Aorta (tissue), 5 donors: ENCODE measurements at regions not wholly inside any gene's neighbourhood (a gene's known extent, or its start where the extent isn't known, plus 50 kb on each side); places are given as distances from the start of the nearest gene placed in this dataset.

ENCODE experiments used
- ATAC-seq: fragments of 200-7000 bp; cut with Tn5 transposase; one replicate; pipeline ENCODE4 v1.9.1; 2022; ENCODE audit warnings: moderate library complexity; ENCODE audit not compliant: low FRiP score
- DNase-seq, 2 donors: peaks; one replicate each; pipeline ENCODE4 v3.0.0-alpha.2; 2020
- H3K27ac ChIP-seq, 2 donors: one replicate each; pipeline ENCODE4 v1.5.1; 2013; ENCODE audit warnings: low read length in 2 of 2, mild to moderate bottlenecking in 2 of 2, moderate library complexity in 2 of 2, control low read depth in 1 of 2, inconsistent platforms in 1 of 2, low read depth in 1 of 2
- H3K27me3 ChIP-seq, 2 donors: one replicate each; pipeline ENCODE4 v1.6.1; 2013; ENCODE audit warnings: control low read depth in 1 of 2, low read length in 1 of 2, mild to moderate bottlenecking in 1 of 2, moderate library complexity in 1 of 2; ENCODE audit not compliant: insufficient read depth in 2 of 2, control insufficient read depth in 1 of 2
- H3K36me3 ChIP-seq, 2 donors: one replicate each; pipeline ENCODE4 v1.6.1; 2013; ENCODE audit warnings: control low read depth in 1 of 2, low read length in 1 of 2, mild to moderate bottlenecking in 1 of 2; ENCODE audit not compliant: insufficient read depth in 2 of 2, control insufficient read depth in 1 of 2
- H3K4me1 ChIP-seq, 2 donors: one replicate each; pipeline ENCODE4 v1.6.1; 2013; ENCODE audit warnings: low read length in 2 of 2, control low read depth in 1 of 2, mild to moderate bottlenecking in 1 of 2, moderate library complexity in 1 of 2; ENCODE audit not compliant: insufficient read depth in 2 of 2, control insufficient read depth in 1 of 2
- H3K4me3 ChIP-seq, 2 donors: one replicate each; pipeline ENCODE4 v1.5.1; 2013; ENCODE audit warnings: low read length in 2 of 2, control low read depth in 1 of 2, mild to moderate bottlenecking in 1 of 2
- H3K9me3 ChIP-seq: one replicate; pipeline ENCODE4 v1.6.1; 2013; ENCODE audit warnings: mild to moderate bottlenecking, low read length; ENCODE audit not compliant: control insufficient read depth
- WGBS, 2 donors: extraction: QIAGEN DNeasy Blood & Tissue Kit; methylation state at CpG; one replicate each; pipeline ENCODE4 v1.1.7; 2013; 5-methylcytosine and 5-hydroxymethylcytosine counted together
- intact Hi-C, 2 donors: fragments of 100-400 bp; cut with DNase I; formaldehyde crosslinking; loops; one replicate each; pipeline versions ENCODE4 v1.14.2 to v1.15.0; 2022
- donor health status: healthy with polysubstance abuse.
- donor health status: Bipolar disorder and iron deficiency.
- donor health status: DM: no; HTN: no; CAD: no.
- donor health status: DM: no; HTN: no; CAD: no.
- donor health status: DM: yes; HTN: yes; CAD: no.

DNA sequence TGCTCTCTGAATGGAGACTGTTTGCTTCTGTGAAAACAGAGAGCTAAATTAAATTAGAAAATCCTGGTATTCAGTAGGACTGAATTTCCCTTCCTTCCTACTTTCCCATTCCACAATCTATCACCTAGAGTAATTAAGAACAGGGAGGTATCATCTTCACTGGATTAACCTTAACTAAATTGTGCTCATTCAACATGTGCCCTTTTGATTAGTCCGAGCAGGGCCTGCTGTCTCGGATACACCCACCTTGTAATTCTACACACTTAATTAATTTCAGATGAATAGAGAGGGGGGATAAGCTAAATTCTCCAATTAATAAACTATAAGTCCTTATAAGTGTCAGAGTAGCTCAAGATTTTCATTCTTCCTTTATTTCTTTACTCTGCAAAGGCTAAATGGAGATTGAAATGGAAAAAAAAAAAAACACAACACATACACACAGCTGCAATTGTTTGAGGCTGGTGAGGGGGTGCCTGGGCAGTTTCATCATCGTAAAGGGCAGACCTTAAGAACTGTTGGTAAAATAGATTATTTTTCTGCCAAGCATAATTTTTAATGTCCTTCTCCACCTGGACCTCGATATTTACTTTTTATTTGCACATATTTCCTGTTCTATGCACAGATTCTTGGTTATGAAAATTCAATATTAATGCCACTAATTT lies 157.1 kb upstream of the SIX2 start:
- no peak for ATAC-seq
- no peaks in the 10 kb centered on the region for H3K27me3 ChIP-seq

DNA sequence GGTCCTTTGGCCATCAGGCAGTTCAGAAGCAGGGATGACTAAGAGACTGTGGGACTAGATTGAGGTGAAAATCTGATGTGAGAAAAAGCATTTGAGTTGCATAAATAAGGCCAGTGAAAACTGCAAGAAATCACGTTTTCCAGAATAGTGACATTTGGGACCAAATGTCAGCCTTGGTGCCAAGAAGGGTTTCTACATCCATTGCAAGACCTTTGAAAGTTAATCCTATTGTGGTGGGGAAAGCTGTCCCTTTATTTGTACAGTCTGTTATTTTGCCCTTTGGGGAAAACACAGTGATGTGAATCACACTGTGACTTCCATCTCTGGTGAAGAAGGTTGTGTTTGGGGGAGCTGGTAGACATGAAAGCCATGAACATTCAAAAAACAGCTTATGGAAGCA lies 153.5 kb upstream of the SIX2 start:
- Histone ChIP-seq H3K9me3 (no peaks in the 10 kb centered on the region), H3K4me1 (no peaks in the 10 kb centered on the region), H3K27me3 (no peaks in the 10 kb centered on the region), H3K27ac (no peak overlapping the region), H3K36me3 (no peaks in the 10 kb centered on the region), H3K4me3 (no peak overlapping the region)
- DNase-seq (no peak), ATAC-seq (no peak)
- intact Hi-C loops: no loop called here
- 50 to 63% methylated on average over 1 of the region's 1 CpG for WGBS, 2 donors

More for the DNA sequence above, 157.1 kb upstream of the SIX2 start:
- Histone ChIP-seq H3K27ac (no peak overlapping the region), H3K36me3 (no peaks in the 10 kb centered on the region), H3K9me3 (no peaks in the 10 kb centered on the region), H3K4me1 (no peaks in the 10 kb centered on the region), H3K4me3 (no peak overlapping the region)
- intact Hi-C loops: loop anchor here in 1 of 2 donors (5.0 kb wide), 1 partner anchor 139 kb away; no protein-coding TSS in a partner anchor
- WGBS, 2 donors: 95 to 97% methylated on average over 4 of the region's 4 CpGs
- DNase-seq: no peak

DNA sequence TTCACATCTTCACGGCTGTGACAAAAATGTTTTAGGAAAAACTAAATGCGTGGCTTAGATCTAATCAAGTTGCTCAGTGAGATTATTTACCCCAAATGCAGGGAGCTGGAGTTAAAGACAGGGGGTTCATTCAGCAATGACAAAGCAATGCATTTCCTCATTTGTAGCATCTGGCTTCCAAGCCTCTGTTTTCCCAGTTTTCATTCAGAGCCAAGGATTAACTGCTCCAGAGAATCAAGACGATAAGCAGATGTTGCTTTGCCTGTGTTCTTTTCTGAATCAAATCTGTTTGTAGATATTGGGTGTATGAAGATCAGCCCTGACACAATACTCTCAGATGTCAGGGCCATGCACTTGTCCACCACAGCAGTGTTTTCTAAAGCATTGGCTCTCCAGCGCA lies 147.4 kb upstream of the SIX2 start:
- no peaks in the 10 kb centered on the region for H3K36me3 ChIP-seq

DNA sequence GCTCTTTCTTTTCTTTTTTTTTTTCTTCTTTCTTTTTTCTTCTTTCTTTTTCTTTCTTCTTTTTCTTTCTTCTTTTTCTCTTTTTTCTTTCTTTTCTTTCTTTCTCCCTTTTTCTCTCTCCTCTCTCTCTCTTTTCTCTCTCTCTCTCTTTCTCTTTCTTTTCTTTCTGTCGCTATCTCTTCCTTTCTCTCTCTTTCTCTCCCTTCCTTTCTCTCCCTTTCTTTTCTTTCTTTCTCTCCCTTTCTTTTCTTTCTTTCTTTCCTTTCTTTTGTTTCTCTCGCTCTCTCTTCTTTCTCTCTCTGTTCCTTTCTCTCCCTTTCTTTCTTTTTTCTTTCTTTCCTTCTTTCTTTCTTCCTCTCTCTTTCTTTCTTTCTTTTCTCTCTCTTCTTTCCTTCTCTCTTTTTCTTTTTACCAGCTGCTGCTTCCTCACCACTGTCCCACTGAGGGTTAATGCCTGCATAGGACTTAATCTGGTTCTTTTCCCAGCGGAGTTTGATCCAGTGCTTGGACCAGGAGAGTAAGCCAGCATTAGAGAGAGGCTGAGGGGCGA lies 145.4 kb upstream of the SIX2 start:
- no peak for DNase-seq
- Histone ChIP-seq H3K36me3 (no peaks in the 10 kb centered on the region), H3K9me3 (peaks cover 10% of the 10 kb centered on the region), H3K4me1 (no peaks in the 10 kb centered on the region), H3K27ac (no peak overlapping the region), H3K27me3 (peaks cover 0 to 2% of the 10 kb centered on the region in 2 donors), H3K4me3 (no peak overlapping the region)
- ATAC-seq: no peak
- WGBS, 2 donors: 62 to 70% methylated on average over 4 of the region's 4 CpGs
- intact Hi-C loops: no loop called here

More for the DNA sequence above, 147.4 kb upstream of the SIX2 start:
- H3K9me3 ChIP-seq: no peaks in the 10 kb centered on the region
- no peak for DNase-seq
- H3K27me3 ChIP-seq: no peaks in the 10 kb centered on the region
- WGBS, 2 donors: 78 to 97% methylated on average over 4 of the region's 4 CpGs
- H3K4me3 ChIP-seq: no peak overlapping the region
- H3K27ac ChIP-seq: no peak overlapping the region
- no peak for ATAC-seq
- intact Hi-C loops: no loop called here
- no peaks in the 10 kb centered on the region for H3K4me1 ChIP-seq

DNA sequence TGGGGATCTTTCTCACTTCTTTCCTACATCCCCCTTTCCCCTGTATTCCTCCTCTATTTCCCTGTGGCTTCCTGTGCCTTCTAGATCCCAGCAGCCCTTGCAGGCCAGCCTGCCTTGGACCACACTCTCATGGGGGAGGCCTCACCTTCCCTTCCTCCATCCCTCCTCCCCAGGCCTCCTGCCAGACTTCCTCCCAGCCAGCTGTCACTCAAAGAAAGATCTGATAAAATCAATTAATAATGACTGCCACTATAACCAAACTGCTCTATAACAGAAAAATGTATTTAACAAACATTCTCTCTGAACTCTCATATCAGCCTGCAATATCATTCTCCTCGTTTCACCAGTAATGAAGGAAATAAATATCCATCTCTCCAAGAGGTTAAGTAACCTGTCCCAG lies 144.9 kb upstream of the SIX2 start:
- Histone ChIP-seq H3K27me3 (peaks cover 0 to 2% of the 10 kb centered on the region in 2 donors), H3K9me3 (peaks cover 10% of the 10 kb centered on the region), H3K4me3 (no peak overlapping the region), H3K27ac (no peak overlapping the region), H3K36me3 (no peaks in the 10 kb centered on the region), H3K4me1 (no peaks in the 10 kb centered on the region)
- WGBS, 2 donors: 45 to 71% methylated on average over 1 of the region's 1 CpG
- intact Hi-C loops: no loop called here
- DNase-seq (no peak), ATAC-seq (no peak)

DNA sequence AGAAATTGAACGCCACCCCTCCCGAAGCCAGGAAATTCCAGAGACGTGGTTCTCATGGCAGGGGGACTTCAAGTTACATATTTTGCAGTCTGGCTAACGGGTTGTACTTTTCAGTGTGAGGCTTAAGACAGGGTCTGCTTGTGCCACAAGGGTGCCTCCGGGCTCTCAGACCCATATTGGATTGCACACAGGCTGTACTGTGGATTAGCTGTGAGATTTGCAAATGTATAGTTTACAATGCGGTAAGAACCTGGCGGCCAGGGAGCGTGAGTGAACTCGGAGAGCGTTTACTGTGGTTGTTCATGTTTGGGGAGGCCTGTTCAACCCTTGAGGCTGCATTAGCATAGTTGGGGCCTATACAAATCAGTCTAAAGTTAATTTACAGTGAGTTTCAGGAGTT lies 143.9 kb upstream of the SIX2 start:
- Histone ChIP-seq H3K36me3 (no peaks in the 10 kb centered on the region), H3K9me3 (peaks cover 10% of the 10 kb centered on the region), H3K27me3 (peaks cover 0 to 2% of the 10 kb centered on the region in 2 donors), H3K4me3 (no peak overlapping the region), H3K4me1 (no peaks in the 10 kb centered on the region), H3K27ac (no peak overlapping the region)
- intact Hi-C loops: no loop called here
- no peak for ATAC-seq
- 90 to 93% methylated on average over 10 of the region's 10 CpGs for WGBS, 2 donors
- DNase-seq: no peak

DNA sequence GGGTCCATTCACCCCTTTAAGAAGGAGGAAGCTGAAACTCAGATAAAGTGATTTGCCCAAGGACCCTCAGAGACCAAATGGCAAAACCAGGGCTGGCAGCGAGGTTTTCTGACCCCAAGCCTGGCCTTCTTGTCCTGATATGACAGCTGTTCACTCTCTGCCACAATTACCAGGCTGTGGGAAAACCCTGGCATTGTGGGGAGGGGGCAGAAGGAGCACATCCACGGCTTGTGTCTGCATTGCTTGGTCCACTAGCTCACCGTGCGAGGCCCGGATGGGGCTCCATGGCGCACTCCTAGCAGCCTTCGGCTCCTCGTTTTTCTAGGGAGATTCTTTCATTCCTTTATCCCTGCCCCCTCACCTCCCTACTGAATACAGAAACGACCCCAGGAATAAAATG lies 143.4 kb upstream of the SIX2 start:
- no peak for ATAC-seq
- H3K9me3 ChIP-seq: peaks cover 10% of the 10 kb centered on the region
- H3K27ac ChIP-seq: no peak overlapping the region
- peaks cover 0 to 2% of the 10 kb centered on the region in 2 donors for H3K27me3 ChIP-seq
- H3K4me1 ChIP-seq: no peaks in the 10 kb centered on the region
- no peak for DNase-seq
- intact Hi-C loops: no loop called here
- WGBS, 2 donors: 78 to 85% methylated on average over 9 of the region's 9 CpGs
- H3K4me3 ChIP-seq: no peak overlapping the region
- no peaks in the 10 kb centered on the region for H3K36me3 ChIP-seq

DNA sequence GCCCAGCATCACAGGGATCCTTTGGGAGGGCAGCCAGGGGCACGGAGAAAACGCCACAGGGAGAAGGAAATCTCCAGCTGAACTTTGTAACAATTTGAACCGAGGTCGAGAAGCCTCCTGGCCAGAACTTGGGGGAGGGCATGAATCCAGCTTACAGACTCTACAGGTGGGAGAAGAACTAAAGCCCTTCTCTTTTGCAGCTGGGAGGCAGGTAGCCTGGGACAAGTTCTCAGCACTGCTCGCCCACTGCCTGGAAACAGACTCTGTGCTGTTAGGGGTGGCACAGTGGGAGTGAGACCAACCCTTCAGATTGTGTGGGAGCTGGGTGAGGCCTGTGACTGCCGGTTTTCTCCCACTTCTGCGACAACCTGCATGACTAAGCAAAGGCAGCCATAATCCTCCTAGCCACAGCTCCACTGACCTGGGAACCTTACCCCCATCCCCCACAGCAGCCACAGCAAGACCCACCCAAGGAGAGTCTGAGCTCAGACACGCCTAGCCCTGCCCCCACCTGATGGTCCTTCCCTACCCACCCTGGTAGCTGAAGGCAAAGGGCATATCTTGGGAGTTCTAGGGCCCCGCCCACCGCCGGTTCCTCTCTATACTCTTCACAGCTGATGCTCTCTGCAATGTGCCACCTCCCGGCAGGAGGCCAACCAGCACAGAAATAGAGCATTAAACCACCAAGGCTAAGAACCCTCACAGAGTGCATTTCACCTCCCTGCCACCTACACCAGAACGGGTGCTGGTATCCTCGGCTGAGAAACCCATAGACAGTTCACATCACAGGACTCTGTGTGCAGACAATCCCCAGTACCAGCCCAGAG lies 136.0 kb upstream of the SIX2 start:
- 78 to 87% methylated on average over 14 of the region's 14 CpGs for WGBS, 2 donors
- no peak overlapping the region for H3K4me3 ChIP-seq
- H3K4me1 ChIP-seq: no peaks in the 10 kb centered on the region
- H3K27me3 ChIP-seq: no peaks in the 10 kb centered on the region
- DNase-seq (no peak), ATAC-seq (no peak)
- H3K27ac ChIP-seq: no peak overlapping the region
- H3K36me3 ChIP-seq: no peaks in the 10 kb centered on the region
- peaks cover under 1% of the 10 kb centered on the region for H3K9me3 ChIP-seq
- intact Hi-C loops: no loop called here
